Upper lobe of left lung (tissue), 6 donors: ENCODE measurements at regions not wholly inside any gene's neighbourhood (a gene's known extent, or its start where the extent isn't known, plus 50 kb on each side); places are given as distances from the start of the nearest gene placed in this dataset.

Experiments used
- ATAC-seq, 2 donors: fragments of 200-7000 bp; cut with Tn5 transposase; one replicate each; pipeline ENCODE4 v1.9.1; 2022; ENCODE audit warnings: mild to moderate bottlenecking in 2 of 2, moderate library complexity in 2 of 2; ENCODE audit not compliant: low FRiP score in 2 of 2
- DNase-seq, 2 donors: peaks; one replicate each; pipeline ENCODE4 v3.0.0-alpha.2; 2019 to 2020
- H3K27ac ChIP-seq, 4 donors: fragments of 200-600 bp; sonication (generic); one replicate each; pipeline ENCODE4 v1.5.1; 2016 to 2019
- H3K27me3 ChIP-seq, 4 donors: fragments of 200-600 bp; sonication (generic); one replicate each; pipeline ENCODE4 v1.5.1; 2017 to 2019
- H3K36me3 ChIP-seq, 4 donors: fragments of 200-600 bp; sonication (generic); one replicate each; pipeline ENCODE4 v1.5.1; 2016 to 2019
- H3K4me1 ChIP-seq, 4 donors: fragments of 200-600 bp; sonication (generic); one replicate each; pipeline ENCODE4 v1.5.1; 2018 to 2019
- H3K4me3 ChIP-seq, 4 donors: fragments of 200-600 bp; sonication (generic); one replicate each; pipeline ENCODE4 v1.5.1; 2017 to 2019; ENCODE audit warnings: mild to moderate bottlenecking in 2 of 4, moderate library complexity in 1 of 4
- H3K9me3 ChIP-seq, 4 donors: fragments of 200-600 bp; sonication (generic); one replicate each; pipeline ENCODE4 v1.5.1; 2018 to 2019
- EP300 ChIP-seq, 4 donors: sonication (generic); formaldehyde crosslinking; IDR thresholded peaks; one replicate each; pipeline ENCODE4 v1.5.1; 2017; ENCODE audit warnings: antibody characterized with exemption in 4 of 4, control low read depth in 2 of 4
- POLR2A ChIP-seq, 4 donors: fragments of 450-650 bp; IDR thresholded peaks; one replicate each; pipeline ENCODE4 v1.5.1; 2016 to 2017; ENCODE audit warnings: antibody characterized with exemption in 4 of 4, mild to moderate bottlenecking in 2 of 4
- POLR2AphosphoS5 ChIP-seq, 2 donors: sonication (generic); formaldehyde crosslinking; IDR thresholded peaks; one replicate each; pipeline ENCODE4 v1.5.1; 2017; ENCODE audit warnings: antibody characterized with exemption in 2 of 2
- WGBS, 2 donors: methylation state at CpG; one replicate each; pipeline ENCODE4 v1.1.5; 2017 to 2018; 5-methylcytosine and 5-hydroxymethylcytosine counted together
- TF ChIP-seq, protein P1 (sequence below), 6 experiments: fragments of 450-650 bp in 4 of 6; fragments of 200-600 bp in 2 of 6; sonication (generic) in 2 of 6; IDR thresholded peaks; one replicate each; pipeline ENCODE4 v1.5.1; 2016 to 2019; ENCODE audit warnings: antibody characterized with exemption in 6 of 6
- donor health status: DM: no; HTN: no; CAD: no; lungs with moderate emphysema.
- donor health status: DM: no; HTN: yes; CAD: no; lungs with severe emphysema.

DNA sequence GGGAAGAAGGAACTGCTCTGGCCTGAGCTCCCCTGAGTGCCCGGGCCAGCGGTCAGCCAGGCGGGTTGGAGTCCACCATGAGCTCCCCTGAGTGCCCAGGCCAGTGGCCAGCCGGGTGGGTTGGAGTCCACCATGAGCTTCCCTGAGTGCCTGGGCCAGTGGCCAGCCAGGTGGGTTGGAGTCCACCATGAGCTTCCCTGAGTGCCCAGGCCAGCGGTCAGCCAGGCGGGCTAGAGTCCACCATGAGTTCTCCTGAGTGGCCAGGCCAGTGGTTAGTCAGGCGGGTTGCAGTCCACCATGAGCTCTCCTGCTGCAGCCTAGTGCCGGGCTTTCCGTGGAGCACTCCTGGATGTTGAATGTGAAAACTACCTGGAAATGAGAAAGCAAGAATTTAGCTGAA lies 844.0 kb downstream of the TBC1D22A start:
- TF ChIP-seq POLR2A (IDR thresholded peaks at IDR 0.05) (no peak), POLR2AphosphoS5 (IDR thresholded peaks at IDR 0.05) (no peak), EP300 (IDR thresholded peaks at IDR 0.05) (no peak)
- TF ChIP-seq, protein P1, sequence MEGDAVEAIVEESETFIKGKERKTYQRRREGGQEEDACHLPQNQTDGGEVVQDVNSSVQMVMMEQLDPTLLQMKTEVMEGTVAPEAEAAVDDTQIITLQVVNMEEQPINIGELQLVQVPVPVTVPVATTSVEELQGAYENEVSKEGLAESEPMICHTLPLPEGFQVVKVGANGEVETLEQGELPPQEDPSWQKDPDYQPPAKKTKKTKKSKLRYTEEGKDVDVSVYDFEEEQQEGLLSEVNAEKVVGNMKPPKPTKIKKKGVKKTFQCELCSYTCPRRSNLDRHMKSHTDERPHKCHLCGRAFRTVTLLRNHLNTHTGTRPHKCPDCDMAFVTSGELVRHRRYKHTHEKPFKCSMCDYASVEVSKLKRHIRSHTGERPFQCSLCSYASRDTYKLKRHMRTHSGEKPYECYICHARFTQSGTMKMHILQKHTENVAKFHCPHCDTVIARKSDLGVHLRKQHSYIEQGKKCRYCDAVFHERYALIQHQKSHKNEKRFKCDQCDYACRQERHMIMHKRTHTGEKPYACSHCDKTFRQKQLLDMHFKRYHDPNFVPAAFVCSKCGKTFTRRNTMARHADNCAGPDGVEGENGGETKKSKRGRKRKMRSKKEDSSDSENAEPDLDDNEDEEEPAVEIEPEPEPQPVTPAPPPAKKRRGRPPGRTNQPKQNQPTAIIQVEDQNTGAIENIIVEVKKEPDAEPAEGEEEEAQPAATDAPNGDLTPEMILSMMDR (IDR thresholded peaks at IDR 0.05), result no peak
- Histone ChIP-seq H3K4me1 (no peaks in the 10 kb centered on the region), H3K4me3 (no peak overlapping the region), H3K36me3 (no peaks in the 10 kb centered on the region), H3K27ac (no peak overlapping the region), H3K27me3 (no peaks in the 10 kb centered on the region), H3K9me3 (peaks cover 0 to 3% (median 0%) of the 10 kb centered on the region in 4 donors)
- ATAC-seq, result no peak
- WGBS, 2 donors, result 82 to 98% methylated on average over 7 to 9 of the region's 9 CpGs
- DNase-seq, result no peak

DNA sequence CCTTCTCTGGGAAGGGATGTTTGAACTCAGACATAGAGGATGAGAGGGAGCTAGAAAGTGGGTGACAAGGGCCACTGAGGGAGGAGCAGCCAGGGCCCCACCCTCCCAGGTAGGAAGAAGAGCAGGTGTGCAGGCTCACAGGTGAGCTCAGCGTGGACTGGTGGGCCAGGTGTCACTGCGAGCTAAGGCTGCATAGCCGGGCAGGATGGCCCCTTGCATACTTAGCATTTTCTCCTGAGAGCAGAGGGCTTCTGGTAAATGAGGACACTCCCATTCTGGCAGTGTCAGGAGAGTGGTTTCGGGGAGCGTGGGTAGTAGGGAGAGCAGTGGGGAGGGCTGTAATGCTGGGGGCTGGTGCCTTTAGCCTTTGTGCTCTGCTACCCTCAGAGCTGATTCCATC lies 843.4 kb downstream of the TBC1D22A start:
- Histone ChIP-seq H3K27me3 (no peaks in the 10 kb centered on the region), H3K36me3 (no peaks in the 10 kb centered on the region), H3K27ac (no peak overlapping the region), H3K4me3 (no peak overlapping the region), H3K4me1 (no peaks in the 10 kb centered on the region), H3K9me3 (peaks cover 0 to 3% (median 0%) of the 10 kb centered on the region in 4 donors)
- TF ChIP-seq POLR2AphosphoS5 (IDR thresholded peaks at IDR 0.05) (no peak), EP300 (IDR thresholded peaks at IDR 0.05) (no peak), POLR2A (IDR thresholded peaks at IDR 0.05) (no peak)
- TF ChIP-seq, protein P1 (IDR thresholded peaks at IDR 0.05), result no peak
- DNase-seq (no peak), ATAC-seq (no peak)
- WGBS, 2 donors, result 69 to 73% methylated on average over 5 of the region's 5 CpGs

DNA sequence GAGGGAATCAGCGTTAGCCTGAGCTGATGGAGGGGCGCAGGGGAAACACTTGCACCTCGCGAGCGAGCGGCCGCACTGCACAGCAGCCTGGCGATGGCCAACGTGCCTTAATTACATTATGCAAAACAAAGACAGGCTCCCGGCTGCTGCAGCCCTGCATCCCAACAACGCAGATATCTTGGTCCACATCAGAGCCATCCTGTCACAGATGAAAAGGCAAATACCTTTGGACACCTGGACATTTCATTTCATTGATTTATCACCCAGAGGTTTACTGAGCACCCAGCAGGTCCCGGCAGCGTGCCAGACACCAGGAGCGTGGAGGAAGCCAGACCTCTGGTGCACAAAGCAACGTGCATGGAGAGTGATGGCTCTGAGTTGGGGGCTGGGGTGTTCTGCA lies 843.0 kb downstream of the TBC1D22A start:
- H3K4me1 ChIP-seq, result no peaks in the 10 kb centered on the region
- ATAC-seq, result no peak
- H3K4me3 ChIP-seq, result no peak overlapping the region
- H3K9me3 ChIP-seq, result peaks cover 0 to 3% (median 0%) of the 10 kb centered on the region in 4 donors
- no peaks in the 10 kb centered on the region for H3K27me3 ChIP-seq
- no peaks in the 10 kb centered on the region for H3K36me3 ChIP-seq
- WGBS, 2 donors, result 73 to 81% methylated on average over 15 of the region's 15 CpGs
- no peak for DNase-seq
- no peak for TF ChIP-seq POLR2A (IDR thresholded peaks at IDR 0.05)
- TF ChIP-seq, protein P1 (IDR thresholded peaks at IDR 0.05), result no peak
- no peak for TF ChIP-seq POLR2AphosphoS5 (IDR thresholded peaks at IDR 0.05)
- TF ChIP-seq EP300 (IDR thresholded peaks at IDR 0.05), result no peak
- H3K27ac ChIP-seq, result no peak overlapping the region

DNA sequence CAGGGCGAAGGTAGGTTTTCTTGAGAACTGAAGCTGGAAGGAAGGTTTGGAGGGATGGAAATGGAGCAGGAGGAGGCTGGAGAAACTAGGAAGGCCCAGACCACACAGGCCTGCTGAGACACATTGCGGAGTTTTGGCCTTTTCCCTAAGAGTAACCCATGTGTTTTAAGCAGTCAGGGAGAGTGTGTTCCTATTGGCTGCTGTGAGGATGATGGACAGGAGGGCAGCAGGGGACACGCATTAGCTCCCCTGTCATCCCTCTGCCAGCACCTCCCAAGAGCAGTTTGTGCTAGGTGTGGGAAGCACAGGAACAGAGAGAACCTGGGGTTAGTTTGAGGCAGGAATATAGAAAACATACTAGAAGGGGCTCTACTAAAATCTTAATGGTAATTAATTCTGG lies 842.1 kb downstream of the TBC1D22A start:
- DNase-seq, result no peak
- 66 to 73% methylated on average over 3 of the region's 3 CpGs for WGBS, 2 donors
- Histone ChIP-seq H3K9me3 (no peaks in the 10 kb centered on the region), H3K27ac (no peak overlapping the region), H3K4me3 (no peak overlapping the region), H3K36me3 (no peaks in the 10 kb centered on the region), H3K4me1 (no peaks in the 10 kb centered on the region), H3K27me3 (no peaks in the 10 kb centered on the region)
- TF ChIP-seq POLR2AphosphoS5 (IDR thresholded peaks at IDR 0.05) (no peak), POLR2A (IDR thresholded peaks at IDR 0.05) (no peak), EP300 (IDR thresholded peaks at IDR 0.05) (no peak)
- ATAC-seq, result no peak

DNA sequence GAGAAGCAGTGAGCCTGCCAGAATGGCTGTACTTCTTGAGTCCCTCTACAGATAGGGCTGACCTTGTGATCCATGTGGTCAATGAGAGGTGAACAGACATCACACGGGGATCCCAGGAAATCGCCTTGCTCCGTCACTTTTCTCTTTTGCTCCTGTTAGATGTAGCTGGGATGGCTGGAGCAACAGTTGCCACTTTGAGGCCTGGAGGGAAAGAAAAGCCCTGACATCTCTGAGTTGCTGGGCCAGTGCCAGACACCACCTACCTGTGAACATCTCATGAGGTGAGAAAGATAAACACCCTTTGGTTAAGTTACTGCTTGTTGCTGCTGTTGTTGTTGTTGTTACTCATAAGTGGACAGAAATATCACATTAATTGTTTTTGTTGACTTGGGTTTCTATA lies 840.3 kb downstream of the TBC1D22A start:
- Histone ChIP-seq H3K27ac (no peak overlapping the region), H3K36me3 (no peaks in the 10 kb centered on the region), H3K9me3 (no peaks in the 10 kb centered on the region), H3K27me3 (no peaks in the 10 kb centered on the region), H3K4me3 (no peak overlapping the region), H3K4me1 (no peaks in the 10 kb centered on the region)
- 96 to 100% methylated on average over 3 of the region's 3 CpGs for WGBS, 2 donors
- ATAC-seq (no peak), DNase-seq (no peak)
- TF ChIP-seq, protein P1 (IDR thresholded peaks at IDR 0.05), result no peak
- TF ChIP-seq POLR2A (IDR thresholded peaks at IDR 0.05) (no peak), EP300 (IDR thresholded peaks at IDR 0.05) (no peak), POLR2AphosphoS5 (IDR thresholded peaks at IDR 0.05) (no peak)
